ENCODE measurements at regions not wholly inside any gene's neighbourhood (a gene's known extent, or its start where the extent isn't known, plus 50 kb on each side); places are given as distances from the start of the nearest gene placed in this dataset.

GRCh38 chrX:8971116-8971515 lies 62.8 kb downstream of the FAM9B start:
- peak; percentile 36 for DNase-seq (ENCODE audit: low spot score)

GRCh38 chrX:8969378-8969777 lies 64.5 kb downstream of the FAM9B start:
- no peak for DNase-seq (ENCODE audit: low spot score)

DNA sequence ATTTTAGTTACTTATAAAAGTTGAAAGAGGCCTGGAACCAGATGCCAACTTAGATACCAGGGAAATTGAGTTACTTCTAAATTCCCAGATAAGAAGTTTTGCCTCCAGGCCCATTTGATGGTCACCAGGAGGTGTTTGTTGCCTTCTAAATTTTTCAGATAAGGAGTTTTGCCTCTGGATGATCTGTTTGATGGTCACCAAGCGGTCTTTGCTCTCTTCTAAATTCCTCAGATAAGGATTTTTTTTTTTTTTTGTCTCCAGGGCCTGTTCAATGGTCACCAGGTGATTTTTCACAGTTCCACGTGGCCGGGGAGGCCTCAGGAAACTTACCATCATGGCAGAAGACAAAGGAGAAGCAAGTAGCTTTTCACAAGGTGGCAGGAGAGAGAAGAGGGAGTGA lies 66.5 kb downstream of the FAM9B start:
- DNase-seq (ENCODE audit: low spot score): no peak

DNA sequence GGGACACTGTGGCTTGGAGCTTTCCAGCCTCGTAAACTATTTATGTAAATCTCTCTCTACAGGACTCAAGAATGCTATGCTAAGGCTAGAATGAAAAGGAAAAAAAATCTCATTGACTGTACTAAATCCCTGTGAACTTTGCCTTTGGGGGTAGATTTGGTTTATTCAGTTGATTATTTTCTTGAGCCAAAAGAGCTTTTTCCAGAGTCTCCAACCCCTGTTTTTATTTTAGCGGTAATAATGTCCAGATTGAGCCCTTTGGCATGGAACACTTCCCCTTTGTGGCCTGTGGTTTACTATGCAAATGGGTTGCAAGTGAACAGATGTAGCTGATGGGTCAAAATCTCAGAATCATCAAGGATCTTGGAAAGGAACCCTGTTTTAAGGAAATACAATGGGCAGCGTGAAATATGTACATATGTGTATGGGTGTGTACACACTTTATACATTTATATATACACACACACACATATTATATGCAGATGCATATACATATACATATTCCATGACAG lies 72.9 kb downstream of the FAM9B start:
- no peak for DNase-seq (ENCODE audit: low spot score)

GRCh38 chrX:8955511-8955910 lies 78.4 kb downstream of the FAM9B start:
- no peak for DNase-seq (ENCODE audit: low spot score)

- no peak for DNase-seq (ENCODE audit: low spot score)
Observed at GRCh38 chrX:8946563-8946962, 87.4 kb downstream of the FAM9B start.

DNA sequence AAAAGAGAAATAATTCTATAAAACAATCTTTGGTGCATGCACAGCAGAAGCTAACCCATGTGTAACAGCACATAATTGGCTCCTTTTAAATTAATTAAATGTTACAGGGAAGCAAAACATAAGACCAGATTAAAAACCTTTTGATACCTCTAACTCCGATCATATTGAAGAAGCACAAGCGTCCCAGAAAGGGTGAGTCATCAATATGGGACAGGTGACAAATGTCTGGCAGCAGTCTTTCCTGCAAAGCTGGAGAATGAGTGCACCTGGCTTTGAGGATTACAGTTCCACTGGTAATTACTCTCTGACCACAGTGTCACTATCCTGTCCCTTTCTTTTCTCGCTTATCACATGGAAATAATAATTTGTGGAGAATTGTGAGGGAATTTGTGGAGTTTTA lies 94.6 kb downstream of the FAM9B start:
- DNase-seq (ENCODE audit: low spot score): no peak

DNA sequence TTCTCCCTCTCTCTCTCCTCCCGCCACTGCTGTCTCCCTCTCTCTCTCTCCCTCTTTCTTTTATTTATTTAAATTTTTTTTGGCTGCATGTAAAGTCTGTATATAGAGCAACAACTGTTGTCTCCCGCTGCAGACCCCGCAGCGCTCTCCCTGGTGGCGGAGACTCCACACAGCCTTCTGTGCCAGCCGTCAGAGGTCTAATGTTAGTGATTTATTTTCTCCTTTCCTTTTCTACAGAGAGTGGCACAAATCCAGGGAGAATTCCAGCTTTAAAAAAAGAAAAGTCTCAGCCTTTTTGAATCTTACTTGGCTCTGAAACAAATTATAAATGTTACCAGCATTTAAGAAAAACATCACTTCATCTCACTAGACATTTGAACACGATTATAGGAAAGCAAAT lies 106.2 kb downstream of the FAM9B start:
- DNase-seq (ENCODE audit: low spot score): no peak

DNA sequence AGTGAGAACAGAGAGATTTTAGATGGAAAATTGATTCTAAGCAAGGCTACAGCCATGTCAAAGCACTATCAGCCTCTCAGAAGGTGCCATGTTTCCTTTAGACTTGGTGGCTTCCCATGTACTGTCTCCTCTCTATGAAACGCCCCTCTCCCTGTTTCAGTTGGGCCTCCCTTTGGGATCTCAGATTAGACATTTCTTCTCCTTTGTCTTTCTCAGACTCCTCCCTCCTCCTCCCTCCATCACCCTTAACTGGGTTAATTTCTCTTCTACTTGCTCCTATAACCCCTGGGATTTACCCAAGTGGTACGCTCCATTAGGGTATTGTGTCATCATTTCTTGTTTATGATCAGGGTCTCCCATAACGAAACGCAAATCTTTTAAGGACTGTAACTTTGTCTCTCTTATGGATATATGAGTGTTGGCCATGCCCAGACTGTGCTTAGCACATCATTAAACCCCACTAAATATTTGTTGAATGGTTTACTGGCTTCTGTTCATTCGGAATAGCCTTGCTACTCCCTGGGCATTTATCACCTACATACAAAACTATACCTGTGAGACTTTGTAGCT lies 106.8 kb downstream of the FAM9B start:
- DNase-seq (ENCODE audit: low spot score): no peak

DNA sequence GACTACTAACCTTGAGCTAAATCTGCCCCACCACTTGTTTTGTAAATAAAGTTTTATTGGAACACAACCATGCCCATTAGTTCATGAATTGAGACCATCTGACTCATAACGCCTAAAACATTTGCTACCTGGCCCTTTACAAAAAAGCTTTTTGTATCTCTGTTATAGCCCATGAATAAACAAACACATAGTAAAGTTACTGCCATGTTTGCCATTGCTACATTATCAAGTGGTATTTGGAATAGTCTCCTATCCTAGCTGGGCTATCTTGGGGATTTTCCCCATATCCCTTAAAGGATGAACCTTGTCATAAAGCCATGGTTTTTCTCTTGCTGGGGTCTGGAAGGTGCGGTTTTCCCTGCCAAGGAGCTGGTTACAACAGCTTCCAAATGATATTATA lies 112.3 kb downstream of the FAM9B start:
- no peak for DNase-seq (ENCODE audit: low spot score)

DNA sequence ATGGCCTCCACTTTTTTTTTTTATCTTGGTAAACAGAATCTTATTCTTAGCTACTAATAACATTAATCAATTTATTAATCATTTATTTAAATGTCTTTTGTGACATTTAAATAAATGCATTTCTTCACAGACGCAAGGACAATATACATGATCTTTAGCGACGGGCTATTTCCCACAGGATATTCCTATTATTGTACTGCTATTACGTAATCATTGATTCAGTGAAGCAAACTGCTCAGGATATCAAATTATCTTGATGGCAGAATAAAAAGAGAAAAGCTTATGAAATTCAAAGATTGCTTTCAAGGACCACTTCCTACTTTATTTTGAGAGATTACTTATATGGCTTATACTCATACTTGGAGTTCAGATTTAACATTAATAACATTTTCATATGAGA lies 114.1 kb downstream of the FAM9B start:
- no peak for DNase-seq (ENCODE audit: low spot score)

DNA sequence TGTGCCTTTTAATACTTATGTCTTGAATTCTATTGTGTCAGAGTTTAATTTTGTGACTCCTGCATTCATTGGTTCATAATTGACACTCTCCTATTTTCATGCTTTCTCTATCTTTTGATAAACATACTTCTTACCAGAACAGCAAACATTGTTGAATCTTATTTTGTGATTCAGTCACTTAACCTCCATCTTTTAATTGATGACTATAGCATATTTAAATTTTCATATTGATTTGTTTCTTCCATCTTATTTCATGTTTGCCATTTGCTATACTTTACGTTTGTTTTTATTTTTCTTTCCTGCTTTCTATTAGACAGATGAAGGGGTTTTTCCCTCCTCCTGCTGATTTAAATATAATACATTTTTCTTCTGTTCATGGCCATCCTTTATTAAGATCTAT lies 115.5 kb upstream of the FAM9A start:
- no peak for DNase-seq (ENCODE audit: low spot score)

GRCh38 chrX:8914681-8915080 lies 113.5 kb upstream of the FAM9A start:
- no peak for DNase-seq (ENCODE audit: low spot score)

DNA sequence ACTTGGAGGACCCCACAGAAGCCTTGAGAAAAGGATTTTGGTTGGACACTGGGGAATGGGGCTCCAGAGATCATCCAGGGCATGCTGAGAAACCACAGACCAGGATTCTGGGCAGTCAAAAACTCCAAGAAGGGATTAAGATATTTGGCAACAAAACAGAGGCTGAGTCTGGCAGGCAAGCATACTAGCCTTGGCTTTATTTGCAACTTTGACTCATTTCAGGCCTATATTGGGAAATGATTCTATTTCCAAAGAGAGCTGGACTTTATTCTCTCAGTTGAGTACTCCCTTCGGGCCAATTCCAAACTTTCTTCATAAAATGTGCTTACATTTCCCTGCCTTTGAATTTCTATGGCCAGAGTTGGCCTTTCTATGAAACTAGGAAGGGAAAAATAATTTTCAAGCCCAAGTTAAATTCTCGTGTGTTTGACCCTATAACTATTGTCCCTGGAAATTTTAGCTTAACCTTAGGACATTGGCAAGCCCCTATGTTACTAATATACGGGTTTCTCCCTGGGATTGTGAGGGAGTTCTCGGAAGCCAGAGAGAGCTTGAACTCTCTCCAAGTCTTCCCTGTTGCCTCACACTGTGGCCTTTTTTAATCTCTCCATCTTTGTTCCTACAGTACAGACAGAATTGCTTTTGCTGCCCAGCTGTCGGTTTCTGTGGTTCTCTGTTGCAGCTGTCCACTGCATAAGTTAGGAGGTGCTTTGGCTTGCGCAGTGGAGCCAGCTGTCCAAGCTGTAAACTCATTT lies 112.6 kb upstream of the FAM9A start:
- no peak for DNase-seq (ENCODE audit: low spot score)

GRCh38 chrX:8907688-8908087 lies 106.5 kb upstream of the FAM9A start:
- DNase-seq (ENCODE audit: low spot score): no peak

GRCh38 chrX:8906299-8906938 lies 105.2 kb upstream of the FAM9A start:
- no peak for DNase-seq (ENCODE audit: low spot score)

DNA sequence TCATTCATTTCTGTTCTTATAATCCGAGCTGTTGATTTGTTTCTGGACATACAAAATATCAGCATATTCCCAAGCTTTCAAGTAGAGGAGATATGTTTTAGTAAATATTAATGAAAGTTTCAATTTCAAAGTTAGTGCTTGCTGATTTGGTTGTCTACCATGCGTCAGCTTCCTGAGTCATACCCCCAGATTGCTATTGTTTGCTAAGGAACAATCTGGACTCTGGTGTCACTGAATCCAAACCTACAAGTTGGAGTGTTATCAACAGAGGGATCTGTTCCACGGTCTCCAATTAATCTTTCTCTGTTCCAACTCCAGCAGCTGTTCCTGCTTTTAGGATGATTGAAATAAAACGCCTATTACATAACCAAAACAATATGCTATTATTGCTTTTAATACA lies 96.1 kb upstream of the FAM9A start:
- DNase-seq (ENCODE audit: low spot score): no peak

DNA sequence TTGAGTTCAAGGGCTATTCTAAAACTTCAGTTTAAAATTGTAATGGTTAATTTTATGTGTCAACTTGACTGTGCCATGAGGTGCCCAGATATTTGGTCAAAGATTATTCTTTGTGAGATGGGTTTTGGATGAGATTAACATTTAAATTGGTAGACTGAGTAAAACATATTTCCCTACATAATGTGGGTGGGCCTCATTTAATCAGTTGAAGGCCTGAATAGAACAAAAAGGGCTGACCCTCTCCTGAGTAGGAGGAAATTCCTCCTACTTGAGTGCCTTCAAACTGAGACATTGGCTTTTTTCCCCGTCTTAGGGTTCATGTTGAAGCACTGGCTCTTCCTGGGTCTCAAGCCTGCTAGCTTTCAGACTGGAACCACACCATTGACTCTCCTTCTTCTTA lies 89.6 kb upstream of the FAM9A start:
- no peak for DNase-seq (ENCODE audit: low spot score)

DNA sequence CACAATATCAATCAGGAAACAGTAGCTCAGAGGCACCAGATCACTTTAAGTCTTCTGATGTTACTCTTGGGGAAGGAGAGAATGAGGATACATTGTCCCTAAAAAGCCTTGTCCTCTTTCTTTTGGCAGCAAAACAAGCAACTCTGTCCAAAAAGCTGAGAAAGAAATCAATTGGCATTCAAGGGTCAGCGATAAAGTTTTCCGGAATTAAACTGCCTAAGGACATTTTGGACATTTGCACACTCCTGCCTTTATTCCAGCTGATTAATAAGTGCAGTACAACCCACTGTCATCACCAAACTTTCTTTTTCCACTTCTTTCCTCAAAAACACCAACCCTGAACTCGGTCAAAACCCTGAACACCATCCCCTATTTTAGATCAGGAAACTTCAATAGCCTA lies 85.8 kb upstream of the FAM9A start:
- DNase-seq (ENCODE audit: low spot score): no peak

DNA sequence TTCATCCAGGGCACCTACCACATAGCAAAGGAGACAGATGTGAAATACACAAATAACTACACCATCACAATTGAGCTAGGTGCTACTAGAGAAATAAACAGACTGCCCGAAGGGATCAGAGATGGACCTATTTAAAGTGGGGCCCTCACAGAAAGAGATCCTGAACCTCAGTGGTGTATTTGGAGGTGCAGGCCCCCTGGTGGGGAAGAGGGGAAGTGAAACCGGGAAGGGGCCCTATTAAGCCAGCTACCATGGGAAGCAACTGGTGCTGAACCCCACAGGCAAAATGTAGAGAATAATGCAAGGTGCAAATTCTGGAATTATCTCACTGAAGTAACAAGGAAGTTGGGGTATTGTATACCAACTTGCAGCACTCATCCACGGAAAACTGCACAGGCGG lies 78.6 kb upstream of the FAM9A start:
- peak; percentile 25 for DNase-seq (ENCODE audit: low spot score)

DNA sequence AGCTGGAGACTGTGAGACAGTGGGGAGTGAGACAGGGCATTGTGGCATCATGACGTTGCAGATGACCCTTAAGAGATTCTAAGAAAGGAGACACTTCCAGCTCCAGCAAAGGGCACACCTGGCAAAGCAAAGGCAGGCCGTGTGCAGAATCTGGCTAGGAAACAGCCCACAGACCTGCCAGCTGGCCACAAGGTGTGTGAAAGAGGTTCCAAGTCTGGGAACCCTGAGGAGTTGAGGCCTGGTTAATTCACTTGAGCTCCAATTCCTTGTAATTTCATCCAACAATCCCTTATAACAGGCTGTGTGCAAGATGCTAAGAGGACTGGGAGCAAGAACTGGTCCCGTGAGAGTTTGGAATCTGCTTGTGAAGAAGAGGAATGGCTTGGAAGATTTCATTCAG lies 72.8 kb upstream of the FAM9A start:
- no peak for DNase-seq (ENCODE audit: low spot score)

DNA sequence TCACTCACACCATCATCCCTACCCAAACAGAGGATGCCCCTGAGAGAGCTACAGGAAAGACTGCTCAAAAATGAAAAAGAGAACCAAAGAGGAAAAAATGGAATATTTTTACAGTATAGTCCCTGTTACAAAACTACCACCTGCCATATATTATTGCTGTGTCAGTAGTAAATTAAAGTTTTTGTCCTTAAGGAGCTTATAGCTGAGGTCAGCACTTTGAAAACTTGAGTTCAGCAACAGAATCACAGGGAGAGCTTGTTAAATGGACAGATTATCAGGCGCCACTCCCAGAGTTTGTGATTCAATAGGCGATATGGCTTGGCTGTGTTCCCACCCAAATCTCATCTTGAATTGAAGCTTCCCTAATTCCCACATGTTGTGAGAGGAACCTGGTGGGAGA lies 71.9 kb upstream of the FAM9A start:
- no peak for DNase-seq (ENCODE audit: low spot score)

DNA sequence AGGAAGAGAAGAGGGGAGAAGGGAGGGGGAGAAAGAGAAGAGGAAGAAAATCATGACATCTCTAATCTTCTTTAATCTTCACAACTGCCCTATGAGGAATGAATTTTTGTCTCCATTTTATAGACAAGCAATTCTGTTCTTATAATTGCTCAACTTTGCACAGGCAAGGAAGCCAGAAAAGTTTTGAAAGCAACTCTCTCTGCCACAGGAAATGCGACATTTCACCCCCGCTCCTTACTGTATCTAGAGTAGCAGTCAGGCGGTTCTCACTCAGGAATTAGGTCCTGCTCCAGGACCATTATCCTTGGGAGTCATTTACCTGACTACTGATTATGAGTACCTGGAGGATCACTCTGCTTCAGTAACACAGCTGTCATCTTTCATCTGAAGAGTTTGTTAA lies 69.2 kb upstream of the FAM9A start:
- no peak for DNase-seq (ENCODE audit: low spot score)

GRCh38 chrX:8869812-8870211 lies 68.6 kb upstream of the FAM9A start:
- DNase-seq (ENCODE audit: low spot score): no peak
